Tibial artery (tissue), 4 donors: ENCODE measurements at regions not wholly inside any gene's neighbourhood (a gene's known extent, or its start where the extent isn't known, plus 50 kb on each side); places are given as distances from the start of the nearest gene placed in this dataset.

Source experiments
- DNase-seq, 2 donors: peaks; one replicate each; pipeline ENCODE4 v3.0.0-alpha.2; 2019
- H3K27ac ChIP-seq, 2 donors: fragments of 200-600 bp; sonication (generic) in 1 of 2; 1 replicate in 1 of 2; 2 replicates in 1 of 2; pipeline ENCODE4 v1.5.1; 2018 to 2019; ENCODE audit warnings: mild to moderate bottlenecking in 1 of 2
- H3K27me3 ChIP-seq, 2 donors: fragments of 200-600 bp; sonication (generic) in 1 of 2; one replicate each; pipeline versions ENCODE4 v1.5.1 to v1.6.0; 2016 to 2019
- H3K36me3 ChIP-seq, 3 donors: fragments of 200-600 bp; sonication (generic) in 2 of 3; one replicate each; pipeline ENCODE4 v1.5.1; 2016 to 2019; ENCODE audit warnings: mild to moderate bottlenecking in 2 of 3
- H3K4me1 ChIP-seq, 4 donors: fragments of 200-600 bp; sonication (generic) in 2 of 4; 1 replicate in 3 of 4; 2 replicates in 1 of 4; pipeline ENCODE4 v1.5.1; 2016 to 2019
- H3K4me3 ChIP-seq, 2 donors: fragments of 200-600 bp; sonication (generic) in 1 of 2; 1 replicate in 1 of 2; 2 replicates in 1 of 2; pipeline ENCODE4 v1.5.1; 2018 to 2019; ENCODE audit warnings: mild to moderate bottlenecking in 2 of 2
- H3K9me3 ChIP-seq, 3 donors: fragments of 200-600 bp; sonication (generic) in 1 of 3; one replicate each; pipeline ENCODE4 v1.5.1; 2016 to 2019
- CTCF ChIP-seq, 2 experiments: fragments of 200-600 bp in 1 of 2; fragments of 450-650 bp in 1 of 2; IDR thresholded peaks; one replicate each; pipeline ENCODE4 v1.5.1; 2017 to 2019; ENCODE audit warnings: antibody characterized with exemption in 2 of 2, mild to moderate bottlenecking in 1 of 2, moderate library complexity in 1 of 2
- intact Hi-C: fragments of 100-400 bp; cut with DNase I; formaldehyde crosslinking; loops from one replicate; pipeline ENCODE4 v1.15.0; 2023; ENCODE audit warnings: low total_unique reads

GRCh38 chr12:46462641-46463355 lies 90.2 kb upstream of the SLC38A2 start:
- Histone ChIP-seq H3K27me3 (no peaks in the 10 kb centered on the region), H3K4me3 (no peak overlapping the region), H3K4me1 (peaks cover 0 to 55% (median 43%) of the 10 kb centered on the region in 4 donors), H3K36me3 (no peaks in the 10 kb centered on the region), H3K9me3 (no peaks in the 10 kb centered on the region), H3K27ac (peak overlapping the region; percentile 78)
- intact Hi-C loops = no loop called here
- no peak for DNase-seq
- no peak for TF ChIP-seq CTCF (IDR thresholded peaks at IDR 0.05)

- no peaks in the 10 kb centered on the region for H3K36me3 ChIP-seq
- no peaks in the 10 kb centered on the region for H3K27me3 ChIP-seq
- intact Hi-C loops = no loop called here
- no peak for TF ChIP-seq CTCF (IDR thresholded peaks at IDR 0.05)
- no peak overlapping the region for H3K4me3 ChIP-seq
- DNase-seq = no peak
- H3K9me3 ChIP-seq = no peaks in the 10 kb centered on the region
- peak overlapping the region; percentile 78 for H3K27ac ChIP-seq
- peaks cover 0 to 53% (median 43%) of the 10 kb centered on the region in 4 donors for H3K4me1 ChIP-seq
Observed at GRCh38 chr12:46461907-46462640, 89.5 kb upstream of the SLC38A2 start.

- peaks cover 0 to 56% (median 44%) of the 10 kb centered on the region in 4 donors for H3K4me1 ChIP-seq
- no peaks in the 10 kb centered on the region for H3K9me3 ChIP-seq
- no peak overlapping the region for H3K4me3 ChIP-seq
- H3K36me3 ChIP-seq = no peaks in the 10 kb centered on the region
- H3K27ac ChIP-seq = peak overlapping the region; percentile 78
- no peak for TF ChIP-seq CTCF (IDR thresholded peaks at IDR 0.05)
- intact Hi-C loops = no loop called here
- H3K27me3 ChIP-seq = no peaks in the 10 kb centered on the region
- peak in 1 of 2 donors; percentile 48 for DNase-seq
Observed at GRCh38 chr12:46461459-46461858, 88.9 kb upstream of the SLC38A2 start.

GRCh38 chr12:46460682-46461210 lies 88.2 kb upstream of the SLC38A2 start:
- TF ChIP-seq CTCF (IDR thresholded peaks at IDR 0.05) = no peak
- intact Hi-C loops = no loop called here
- H3K4me1 ChIP-seq = peaks cover 0 to 63% (median 48%) of the 10 kb centered on the region in 4 donors
- H3K4me3 ChIP-seq = no peak overlapping the region
- no peaks in the 10 kb centered on the region for H3K9me3 ChIP-seq
- H3K36me3 ChIP-seq = no peaks in the 10 kb centered on the region
- no peaks in the 10 kb centered on the region for H3K27me3 ChIP-seq
- H3K27ac ChIP-seq = peak overlapping the region; percentile 78
- DNase-seq = no peak

GRCh38 chr12:46459861-46460545 lies 87.4 kb upstream of the SLC38A2 start:
- H3K27ac ChIP-seq = peak overlapping the region; percentile 78

More at GRCh38 chr12:46459861-46460545, 87.4 kb upstream of the SLC38A2 start:
- Histone ChIP-seq H3K27me3 (no peaks in the 10 kb centered on the region), H3K4me1 (peaks cover 0 to 65% (median 48%) of the 10 kb centered on the region in 4 donors), H3K4me3 (no peak overlapping the region), H3K9me3 (no peaks in the 10 kb centered on the region), H3K36me3 (no peaks in the 10 kb centered on the region)
- no peak for TF ChIP-seq CTCF (IDR thresholded peaks at IDR 0.05)
- intact Hi-C loops = no loop called here
- DNase-seq = peak in 1 of 2 donors; percentile 24
